SK-N-SH treated with all-trans-retinoic acid at 6 μM for 48 hours (cell line): ENCODE measurements at regions not wholly inside any gene's neighbourhood (a gene's known extent, or its start where the extent isn't known, plus 50 kb on each side); places are given as distances from the start of the nearest gene placed in this dataset.

Experiments
- CSDC2 ChIP-seq: fragments of 250-450 bp; sonication (Bioruptor Pico); IDR thresholded peaks from 2 replicates; pipeline ENCODE4 v1.5.0; 2020; ENCODE audit warnings: mild to moderate bottlenecking, moderate library complexity
- PATZ1 ChIP-seq: fragments of 250-450 bp; sonication (Bioruptor Pico); IDR thresholded peaks from 2 replicates; pipeline ENCODE4 v1.8.0; 2020; ENCODE audit warnings: mild to moderate bottlenecking, moderate library complexity, borderline replicate concordance
- PPARA ChIP-seq: fragments of 250-450 bp; sonication (Bioruptor Pico); IDR thresholded peaks from 2 replicates; pipeline ENCODE4 v1.5.0; 2020; ENCODE audit warnings: mild to moderate bottlenecking, borderline replicate concordance
- ZC3H10 ChIP-seq: fragments of 250-450 bp; sonication (Bioruptor Pico); IDR thresholded peaks from 2 replicates; pipeline ENCODE4 v1.5.1; 2021; ENCODE audit warnings: mild to moderate bottlenecking, moderate library complexity
- ZFP3 ChIP-seq: fragments of 250-450 bp; sonication (Bioruptor Pico); IDR thresholded peaks from 2 replicates; pipeline ENCODE4 v1.5.0; 2020; ENCODE audit warnings: mild to moderate bottlenecking, moderate library complexity
- ZFP30 ChIP-seq: fragments of 450-650 bp; formaldehyde crosslinking; IDR thresholded peaks from 2 replicates; pipeline ENCODE4 v1.5.0; 2022; ENCODE audit warnings: mild to moderate bottlenecking, moderate library complexity

GRCh38 chr21:16406355-16406754 is 676.6 kb downstream of the USP25 start:
- TF ChIP-seq PPARA (CRISPR knock-in tag) (no peak), PATZ1 (CRISPR knock-in tag) (no peak), ZFP3 (no peak), ZFP30 (CRISPR knock-in tag) (no peak), CSDC2 (CRISPR knock-in tag) (no peak), ZC3H10 (CRISPR knock-in tag) (no peak)
